ENCODE measurements at regions not wholly inside any gene's neighbourhood (a gene's known extent, or its start where the extent isn't known, plus 50 kb on each side); places are given as distances from the start of the nearest gene placed in this dataset.

GRCh38 chr20:48544402-48545339 is 283.1 kb downstream of the PREX1 start:
- 36% methylated on average over 6 of the region's 6 CpGs for WGBS (ENCODE audit: insufficient coverage, low coverage, low lambda C conversion rate, missing lambda C conversion rate)
- ATAC-seq (no peak), DNase-seq (no peak)

GRCh38 chr20:48541581-48542071 is 286.2 kb downstream of the PREX1 start:
- H3K4me3 ChIP-seq: no peak overlapping the region
- intact Hi-C loops (cut with DNase I): no loop called here
- no peak overlapping the region for H3K27ac ChIP-seq
- no peaks in the 10 kb centered on the region for H3K27me3 ChIP-seq
- no peaks in the 10 kb centered on the region for H3K36me3 ChIP-seq
- 52% methylated on average over 6 of the region's 10 CpGs for WGBS (ENCODE audit: insufficient coverage, low coverage, low lambda C conversion rate, missing lambda C conversion rate)
- DNase-seq (no peak), ATAC-seq (no peak)
- no peaks in the 10 kb centered on the region for H3K4me1 ChIP-seq
- no peak for TF ChIP-seq CTCF (IDR thresholded peaks at IDR 0.05)
- TF ChIP-seq POLR2A (IDR thresholded peaks at IDR 0.05): no peak
- H3K9me3 ChIP-seq: no peaks in the 10 kb centered on the region

More at GRCh38 chr20:48544402-48545339, 283.1 kb downstream of the PREX1 start:
- Histone ChIP-seq H3K27ac (no peak overlapping the region), H3K27me3 (no peaks in the 10 kb centered on the region), H3K4me3 (no peak overlapping the region), H3K36me3 (no peaks in the 10 kb centered on the region), H3K4me1 (no peaks in the 10 kb centered on the region), H3K9me3 (no peaks in the 10 kb centered on the region)
- intact Hi-C loops (cut with DNase I): no loop called here
- TF ChIP-seq POLR2A (IDR thresholded peaks at IDR 0.05): no peak
- no peak for TF ChIP-seq CTCF (IDR thresholded peaks at IDR 0.05)

- no peak overlapping the region for H3K4me3 ChIP-seq
- no peak for TF ChIP-seq CTCF (IDR thresholded peaks at IDR 0.05)
- TF ChIP-seq POLR2A (IDR thresholded peaks at IDR 0.05): no peak
- ATAC-seq (no peak), DNase-seq (no peak)
- 10% methylated on average over 3 of the region's 3 CpGs for WGBS (ENCODE audit: insufficient coverage, low coverage, low lambda C conversion rate, missing lambda C conversion rate)
- no peaks in the 10 kb centered on the region for H3K9me3 ChIP-seq
- intact Hi-C loops (cut with DNase I): no loop called here
- H3K4me1 ChIP-seq: no peaks in the 10 kb centered on the region
- H3K27ac ChIP-seq: no peak overlapping the region
- H3K36me3 ChIP-seq: no peaks in the 10 kb centered on the region
- no peaks in the 10 kb centered on the region for H3K27me3 ChIP-seq
Observed at GRCh38 chr20:48538856-48539255, 288.9 kb downstream of the PREX1 start.

- Histone ChIP-seq H3K4me1 (no peaks in the 10 kb centered on the region), H3K36me3 (no peaks in the 10 kb centered on the region), H3K27ac (no peak overlapping the region), H3K9me3 (no peaks in the 10 kb centered on the region), H3K4me3 (no peak overlapping the region), H3K27me3 (no peaks in the 10 kb centered on the region)
- 45% methylated on average over 10 of the region's 10 CpGs for WGBS (ENCODE audit: insufficient coverage, low coverage, low lambda C conversion rate, missing lambda C conversion rate)
- no peak for TF ChIP-seq CTCF (IDR thresholded peaks at IDR 0.05)
- TF ChIP-seq POLR2A (IDR thresholded peaks at IDR 0.05): no peak
- ATAC-seq (no peak), DNase-seq (no peak)
- intact Hi-C loops (cut with DNase I): no loop called here
Observed at GRCh38 chr20:48538058-48538825, 289.6 kb downstream of the PREX1 start.

Measured in right lobe of liver (tissue), 6 donors.